HEK293 (cell line): ENCODE measurements at regions not wholly inside any gene's neighbourhood (a gene's known extent, or its start where the extent isn't known, plus 50 kb on each side); places are given as distances from the start of the nearest gene placed in this dataset.
"Not testable (repeated sequence)": the region's sequence is repeated elsewhere in the genome, so short reads cannot be mapped to it uniquely, and the experiment has no call there.

Experiments
- YY1 ChIP-seq: fragments of 450-650 bp; formaldehyde crosslinking; IDR thresholded peaks from 2 replicates; pipeline ENCODE4 v1.5.1; 2018; ENCODE audit warnings: missing biosample characterization, missing genetic modification characterization
- ZFP69B ChIP-seq: fragments of 450-650 bp; formaldehyde crosslinking; IDR thresholded peaks from 2 replicates; pipeline ENCODE4 v1.5.1; 2016; ENCODE audit warnings: missing biosample characterization, missing genetic modification characterization
- ZNF146 ChIP-seq: fragments of 450-650 bp; formaldehyde crosslinking; IDR thresholded peaks from 2 replicates; pipeline ENCODE4 v1.5.1; 2016; ENCODE audit warnings: missing biosample characterization, missing genetic modification characterization
- ZNF324 ChIP-seq: fragments of 450-650 bp; formaldehyde crosslinking; IDR thresholded peaks from 2 replicates; pipeline ENCODE4 v1.5.1; 2016; ENCODE audit warnings: missing biosample characterization, missing genetic modification characterization
- ZNF670 ChIP-seq: fragments of 450-650 bp; formaldehyde crosslinking; IDR thresholded peaks from 2 replicates; pipeline ENCODE4 v1.5.1; 2016; ENCODE audit warnings: missing biosample characterization, missing genetic modification characterization, low read depth
- TF ChIP-seq, protein P1 (sequence below): fragments of 450-650 bp; formaldehyde crosslinking; IDR thresholded peaks from 2 replicates; pipeline ENCODE4 v1.5.1; 2016; ENCODE audit warnings: missing biosample characterization, missing genetic modification characterization
- TF ChIP-seq, protein P2 (sequence below): fragments of 450-650 bp; formaldehyde crosslinking; IDR thresholded peaks from 2 replicates; pipeline ENCODE4 v1.5.1; 2016; ENCODE audit warnings: missing biosample characterization, missing genetic modification characterization
- TF ChIP-seq, protein P3 (sequence below): fragments of 450-650 bp; formaldehyde crosslinking; IDR thresholded peaks from 2 replicates; pipeline ENCODE4 v1.5.1; 2016; ENCODE audit warnings: missing biosample characterization, missing genetic modification characterization, low read depth

DNA sequence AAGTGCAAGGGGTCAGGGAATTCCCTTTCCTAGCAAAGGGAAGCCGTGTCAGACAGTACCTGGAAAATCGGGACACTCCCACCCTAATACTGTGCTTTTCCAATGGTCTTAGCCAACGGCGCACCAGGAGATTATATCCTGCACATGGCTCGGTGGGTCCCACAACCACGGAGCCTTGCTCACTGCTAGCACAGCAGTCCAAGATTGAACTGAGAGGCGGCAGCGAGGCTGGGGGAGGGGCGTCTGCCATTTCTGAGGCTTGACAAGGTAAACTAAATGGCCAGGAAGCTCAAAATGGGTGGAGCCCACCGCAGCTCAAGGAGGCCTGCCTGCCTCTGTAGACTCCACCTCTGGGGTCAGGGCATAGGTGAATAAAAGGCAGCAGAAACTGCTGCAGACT lies 76.5 kb upstream of the LINC00632 start:
- TF ChIP-seq ZNF670 (tag by site-specific recombination); ZNF146 (tag by site-specific recombination); YY1 (tag by site-specific recombination); ZNF324 (tag by site-specific recombination); ZFP69B: not testable (repeated sequence)
- TF ChIP-seq, protein P1, sequence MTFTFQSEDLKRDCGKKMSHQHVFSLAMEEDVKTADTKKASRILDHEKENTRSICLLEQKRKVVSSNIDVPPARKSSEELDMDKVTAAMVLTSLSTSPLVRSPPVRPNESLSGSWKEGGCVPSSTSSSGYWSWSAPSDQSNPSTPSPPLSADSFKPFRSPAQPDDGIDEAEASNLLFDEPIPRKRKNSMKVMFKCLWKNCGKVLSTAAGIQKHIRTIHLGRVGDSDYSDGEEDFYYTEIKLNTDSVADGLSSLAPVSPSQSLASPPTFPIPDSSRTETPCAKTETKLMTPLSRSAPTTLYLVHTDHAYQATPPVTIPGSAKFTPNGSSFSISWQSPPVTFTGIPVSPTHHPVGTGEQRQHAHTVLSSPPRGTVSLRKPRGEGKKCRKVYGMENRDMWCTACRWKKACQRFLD (tag by site-specific recombination): not testable (repeated sequence)
- TF ChIP-seq, protein P2, sequence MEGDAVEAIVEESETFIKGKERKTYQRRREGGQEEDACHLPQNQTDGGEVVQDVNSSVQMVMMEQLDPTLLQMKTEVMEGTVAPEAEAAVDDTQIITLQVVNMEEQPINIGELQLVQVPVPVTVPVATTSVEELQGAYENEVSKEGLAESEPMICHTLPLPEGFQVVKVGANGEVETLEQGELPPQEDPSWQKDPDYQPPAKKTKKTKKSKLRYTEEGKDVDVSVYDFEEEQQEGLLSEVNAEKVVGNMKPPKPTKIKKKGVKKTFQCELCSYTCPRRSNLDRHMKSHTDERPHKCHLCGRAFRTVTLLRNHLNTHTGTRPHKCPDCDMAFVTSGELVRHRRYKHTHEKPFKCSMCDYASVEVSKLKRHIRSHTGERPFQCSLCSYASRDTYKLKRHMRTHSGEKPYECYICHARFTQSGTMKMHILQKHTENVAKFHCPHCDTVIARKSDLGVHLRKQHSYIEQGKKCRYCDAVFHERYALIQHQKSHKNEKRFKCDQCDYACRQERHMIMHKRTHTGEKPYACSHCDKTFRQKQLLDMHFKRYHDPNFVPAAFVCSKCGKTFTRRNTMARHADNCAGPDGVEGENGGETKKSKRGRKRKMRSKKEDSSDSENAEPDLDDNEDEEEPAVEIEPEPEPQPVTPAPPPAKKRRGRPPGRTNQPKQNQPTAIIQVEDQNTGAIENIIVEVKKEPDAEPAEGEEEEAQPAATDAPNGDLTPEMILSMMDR (tag by site-specific recombination): not testable (repeated sequence)
- TF ChIP-seq, protein P3, sequence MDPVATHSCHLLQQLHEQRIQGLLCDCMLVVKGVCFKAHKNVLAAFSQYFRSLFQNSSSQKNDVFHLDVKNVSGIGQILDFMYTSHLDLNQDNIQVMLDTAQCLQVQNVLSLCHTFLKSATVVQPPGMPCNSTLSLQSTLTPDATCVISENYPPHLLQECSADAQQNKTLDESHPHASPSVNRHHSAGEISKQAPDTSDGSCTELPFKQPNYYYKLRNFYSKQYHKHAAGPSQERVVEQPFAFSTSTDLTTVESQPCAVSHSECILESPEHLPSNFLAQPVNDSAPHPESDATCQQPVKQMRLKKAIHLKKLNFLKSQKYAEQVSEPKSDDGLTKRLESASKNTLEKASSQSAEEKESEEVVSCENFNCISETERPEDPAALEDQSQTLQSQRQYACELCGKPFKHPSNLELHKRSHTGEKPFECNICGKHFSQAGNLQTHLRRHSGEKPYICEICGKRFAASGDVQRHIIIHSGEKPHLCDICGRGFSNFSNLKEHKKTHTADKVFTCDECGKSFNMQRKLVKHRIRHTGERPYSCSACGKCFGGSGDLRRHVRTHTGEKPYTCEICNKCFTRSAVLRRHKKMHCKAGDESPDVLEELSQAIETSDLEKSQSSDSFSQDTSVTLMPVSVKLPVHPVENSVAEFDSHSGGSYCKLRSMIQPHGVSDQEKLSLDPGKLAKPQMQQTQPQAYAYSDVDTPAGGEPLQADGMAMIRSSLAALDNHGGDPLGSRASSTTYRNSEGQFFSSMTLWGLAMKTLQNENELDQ (tag by site-specific recombination): not testable (repeated sequence)
